GM23338 (cell line): ENCODE measurements at regions not wholly inside any gene's neighbourhood (a gene's known extent, or its start where the extent isn't known, plus 50 kb on each side); places are given as distances from the start of the nearest gene placed in this dataset.

Source experiments
- ATAC-seq: fragments of 200-7000 bp; cut with Tn5 transposase; 3 replicates; pipeline ENCODE4 v1.9.1; 2020
- DNase-seq: peaks from one replicate; pipeline ENCODE4 v3.0.0-alpha.2; 2015; ENCODE audit warnings: low spot score
- H2AFZ ChIP-seq: fragments of 200-600 bp; sonication (generic); 2 replicates; pipeline ENCODE4 v1.8.0; 2016; ENCODE audit warnings: antibody characterized with exemption, mild to moderate bottlenecking, moderate library complexity
- H3F3A ChIP-seq: fragments of 200-600 bp; sonication (generic); replicated peaks from 2 replicates; pipeline ENCODE4 v1.8.0; 2017; ENCODE audit warnings: antibody characterized with exemption, mixed run types, low read depth
- H3K27ac ChIP-seq: fragments of 200-600 bp; sonication (generic); 2 replicates; pipeline ENCODE4 v1.6.1; 2016; ENCODE audit warnings: low read depth
- H3K27me3 ChIP-seq: fragments of 200-600 bp; sonication (generic); 2 replicates; pipeline ENCODE4 v1.8.0; 2016; ENCODE audit warnings: mild to moderate bottlenecking, mixed run types, moderate library complexity; ENCODE audit not compliant: insufficient read depth
- H3K36me3 ChIP-seq: fragments of 200-600 bp; sonication (generic); 2 replicates; pipeline ENCODE4 v1.8.0; 2016; ENCODE audit warnings: mild to moderate bottlenecking; ENCODE audit not compliant: insufficient read depth
- H3K4me1 ChIP-seq: fragments of 200-600 bp; sonication (generic); 2 replicates; pipeline ENCODE4 v1.8.0; 2016; ENCODE audit warnings: mild to moderate bottlenecking, moderate library complexity; ENCODE audit not compliant: insufficient read depth
- H3K4me2 ChIP-seq: fragments of 200-600 bp; sonication (generic); 2 replicates; pipeline ENCODE4 v1.7.1; 2017; ENCODE audit warnings: mixed run types
- H3K4me3 ChIP-seq: fragments of 200-600 bp; sonication (generic); 2 replicates; pipeline ENCODE4 v1.6.1; 2016; ENCODE audit warnings: mixed run types
- H3K79me2 ChIP-seq: fragments of 200-600 bp; sonication (generic); replicated peaks from 2 replicates; pipeline ENCODE4 v1.8.0; 2017; ENCODE audit warnings: mild to moderate bottlenecking; ENCODE audit not compliant: insufficient read depth
- H3K9me2 ChIP-seq: fragments of 200-600 bp; sonication (generic); 2 replicates; pipeline ENCODE4 v1.8.0; 2017; ENCODE audit not compliant: insufficient read depth
- H4K20me1 ChIP-seq: fragments of 200-600 bp; sonication (generic); replicated peaks from 2 replicates; pipeline ENCODE4 v1.8.0; 2017; ENCODE audit warnings: mild to moderate bottlenecking; ENCODE audit not compliant: insufficient read depth
- H3K27ac Mint-ChIP-seq: 2 replicates; pipeline ENCODE4 v1.8.0; 2020; ENCODE audit warnings: inconsistent platforms, mild to moderate bottlenecking, moderate library complexity, mixed read lengths
- H3K27me3 Mint-ChIP-seq: 3 replicates; pipeline ENCODE4 v1.8.0; 2022; ENCODE audit warnings: low read depth, mild to moderate bottlenecking, moderate library complexity, mixed read lengths, inconsistent platforms; ENCODE audit not compliant: insufficient read depth, poor library complexity
- H3K36me3 Mint-ChIP-seq: 3 replicates; pipeline ENCODE4 v1.8.0; 2021; ENCODE audit warnings: low read depth, mild to moderate bottlenecking, inconsistent platforms, moderate library complexity, mixed read lengths
- H3K4me1 Mint-ChIP-seq: 3 replicates; pipeline ENCODE4 v1.8.0; 2020; ENCODE audit warnings: mild to moderate bottlenecking, inconsistent platforms, mixed read lengths
- H3K4me3 Mint-ChIP-seq: 3 replicates; pipeline ENCODE4 v1.8.0; 2021; ENCODE audit warnings: moderate library complexity, mild to moderate bottlenecking, inconsistent platforms, mixed read lengths
- H3K9me3 Mint-ChIP-seq: 3 replicates; pipeline ENCODE4 v1.8.0; 2020; ENCODE audit warnings: moderate library complexity, mild to moderate bottlenecking, inconsistent platforms, mixed read lengths
- CREB1 ChIP-seq: fragments of 250-450 bp; sonication (Bioruptor Pico); IDR thresholded peaks from 2 replicates; pipeline ENCODE4 v1.5.0; 2020; ENCODE audit warnings: low read depth, mild to moderate bottlenecking, moderate library complexity
- EZH2 ChIP-seq: fragments of 200-600 bp; sonication (generic); IDR thresholded peaks from one replicate; pipeline ENCODE4 v1.8.0; 2017; ENCODE audit warnings: antibody characterized with exemption, mild to moderate bottlenecking, low read depth; ENCODE audit not compliant: unreplicated experiment
- EZH2phosphoT487 ChIP-seq: fragments of 200-600 bp; sonication (generic); IDR thresholded peaks from one replicate; pipeline ENCODE4 v1.8.1; 2018; ENCODE audit warnings: antibody characterized with exemption; ENCODE audit not compliant: unreplicated experiment
- JUNB ChIP-seq: IDR thresholded peaks from one replicate; pipeline ENCODE4 v1.6.1; 2016; ENCODE audit warnings: antibody characterized with exemption; ENCODE audit not compliant: unreplicated experiment
- NANOG ChIP-seq: IDR thresholded peaks from 2 replicates; pipeline ENCODE4 v1.6.1; 2016; ENCODE audit warnings: antibody characterized with exemption, borderline replicate concordance
- POLR2AphosphoS5 ChIP-seq: IDR thresholded peaks from 2 replicates; pipeline ENCODE4 v1.6.1; 2016; ENCODE audit warnings: antibody characterized with exemption, low read depth
- STAT1 ChIP-seq: IDR thresholded peaks from one replicate; pipeline ENCODE4 v1.6.1; 2016; ENCODE audit warnings: antibody characterized with exemption; ENCODE audit not compliant: unreplicated experiment
- ZNF114 ChIP-seq: fragments of 250-450 bp; sonication (Bioruptor Pico); IDR thresholded peaks from 2 replicates; pipeline ENCODE4 v1.5.0; 2020; ENCODE audit warnings: mild to moderate bottlenecking, moderate library complexity
- ZNF331 ChIP-seq: fragments of 250-450 bp; sonication (Bioruptor Pico); IDR thresholded peaks from 2 replicates; pipeline ENCODE4 v1.5.0; 2020; ENCODE audit warnings: low read depth, mild to moderate bottlenecking, moderate library complexity
- TF ChIP-seq, protein P1 (sequence below): IDR thresholded peaks from one replicate; pipeline ENCODE4 v1.6.1; 2018; ENCODE audit warnings: antibody characterized with exemption; ENCODE audit not compliant: unreplicated experiment
- TF ChIP-seq, protein P2 (sequence below): fragments of 250-450 bp; sonication (Bioruptor Pico); IDR thresholded peaks from 2 replicates; pipeline ENCODE4 v1.5.0; 2020; ENCODE audit warnings: mild to moderate bottlenecking, moderate library complexity
- TF ChIP-seq, protein P3 (sequence below), 2 experiments: fragments of 200-600 bp in 1 of 2; sonication (generic) in 1 of 2; conservative IDR thresholded peaks; 2 replicates each; pipeline versions ENCODE4 v1.5.1 to v1.6.1; 2016 to 2017; ENCODE audit warnings: antibody characterized with exemption in 2 of 2, low read depth in 2 of 2, mild to moderate bottlenecking in 2 of 2, moderate library complexity in 1 of 2
- TF ChIP-seq, protein P4 (sequence below): IDR thresholded peaks from 2 replicates; pipeline ENCODE4 v1.6.1; 2016; ENCODE audit warnings: antibody characterized with exemption

DNA sequence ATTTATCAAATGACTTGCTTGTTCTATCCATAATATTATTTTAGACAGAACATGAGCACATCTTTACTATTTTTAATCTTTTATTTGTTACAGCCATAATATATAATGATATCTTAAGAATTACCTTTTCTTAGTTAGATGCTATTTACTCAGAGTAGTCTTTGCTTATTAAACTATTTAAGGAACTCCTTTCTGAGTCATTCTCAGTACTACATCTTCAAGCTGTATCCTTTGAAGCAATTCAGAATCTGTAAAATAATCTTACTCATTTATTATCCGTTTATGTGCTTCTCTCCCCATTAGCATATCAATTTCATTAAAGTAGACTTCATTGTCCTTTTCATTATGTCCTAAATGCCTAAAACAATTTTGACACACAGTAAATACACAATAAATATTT lies 240.4 kb upstream of the FAR2 start:
- H3K4me3 Mint-ChIP-seq: no peak overlapping the region
- no peaks in the 10 kb centered on the region for H3K36me3 ChIP-seq
- no peaks in the 10 kb centered on the region for H4K20me1 ChIP-seq

More for the DNA sequence above, 240.4 kb upstream of the FAR2 start:
- Mint-ChIP-seq H3K36me3 (peaks cover 14% of the 10 kb centered on the region; the same call in 2 of the 3 replicates), H3K9me3 (peaks cover 38% of the 10 kb centered on the region), H3K27me3 (no peaks in the 10 kb centered on the region), H3K4me1 (no peaks in the 10 kb centered on the region), H3K27ac (no peak overlapping the region)
- H3K9me2 ChIP-seq: peaks cover 15% of the 10 kb centered on the region
- H3K4me3 ChIP-seq: no peak overlapping the region
- H2AFZ ChIP-seq: no peak overlapping the region
- TF ChIP-seq EZH2 (no peak), NANOG (no peak), EZH2phosphoT487 (no peak), ZNF331 (CRISPR knock-in tag) (no peak), POLR2AphosphoS5 (no peak), ZNF114 (CRISPR knock-in tag) (no peak), STAT1 (no peak), CREB1 (CRISPR knock-in tag) (no peak), JUNB (no peak)
- TF ChIP-seq, protein P1, sequence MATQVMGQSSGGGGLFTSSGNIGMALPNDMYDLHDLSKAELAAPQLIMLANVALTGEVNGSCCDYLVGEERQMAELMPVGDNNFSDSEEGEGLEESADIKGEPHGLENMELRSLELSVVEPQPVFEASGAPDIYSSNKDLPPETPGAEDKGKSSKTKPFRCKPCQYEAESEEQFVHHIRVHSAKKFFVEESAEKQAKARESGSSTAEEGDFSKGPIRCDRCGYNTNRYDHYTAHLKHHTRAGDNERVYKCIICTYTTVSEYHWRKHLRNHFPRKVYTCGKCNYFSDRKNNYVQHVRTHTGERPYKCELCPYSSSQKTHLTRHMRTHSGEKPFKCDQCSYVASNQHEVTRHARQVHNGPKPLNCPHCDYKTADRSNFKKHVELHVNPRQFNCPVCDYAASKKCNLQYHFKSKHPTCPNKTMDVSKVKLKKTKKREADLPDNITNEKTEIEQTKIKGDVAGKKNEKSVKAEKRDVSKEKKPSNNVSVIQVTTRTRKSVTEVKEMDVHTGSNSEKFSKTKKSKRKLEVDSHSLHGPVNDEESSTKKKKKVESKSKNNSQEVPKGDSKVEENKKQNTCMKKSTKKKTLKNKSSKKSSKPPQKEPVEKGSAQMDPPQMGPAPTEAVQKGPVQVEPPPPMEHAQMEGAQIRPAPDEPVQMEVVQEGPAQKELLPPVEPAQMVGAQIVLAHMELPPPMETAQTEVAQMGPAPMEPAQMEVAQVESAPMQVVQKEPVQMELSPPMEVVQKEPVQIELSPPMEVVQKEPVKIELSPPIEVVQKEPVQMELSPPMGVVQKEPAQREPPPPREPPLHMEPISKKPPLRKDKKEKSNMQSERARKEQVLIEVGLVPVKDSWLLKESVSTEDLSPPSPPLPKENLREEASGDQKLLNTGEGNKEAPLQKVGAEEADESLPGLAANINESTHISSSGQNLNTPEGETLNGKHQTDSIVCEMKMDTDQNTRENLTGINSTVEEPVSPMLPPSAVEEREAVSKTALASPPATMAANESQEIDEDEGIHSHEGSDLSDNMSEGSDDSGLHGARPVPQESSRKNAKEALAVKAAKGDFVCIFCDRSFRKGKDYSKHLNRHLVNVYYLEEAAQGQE: no peak
- TF ChIP-seq, protein P2, sequence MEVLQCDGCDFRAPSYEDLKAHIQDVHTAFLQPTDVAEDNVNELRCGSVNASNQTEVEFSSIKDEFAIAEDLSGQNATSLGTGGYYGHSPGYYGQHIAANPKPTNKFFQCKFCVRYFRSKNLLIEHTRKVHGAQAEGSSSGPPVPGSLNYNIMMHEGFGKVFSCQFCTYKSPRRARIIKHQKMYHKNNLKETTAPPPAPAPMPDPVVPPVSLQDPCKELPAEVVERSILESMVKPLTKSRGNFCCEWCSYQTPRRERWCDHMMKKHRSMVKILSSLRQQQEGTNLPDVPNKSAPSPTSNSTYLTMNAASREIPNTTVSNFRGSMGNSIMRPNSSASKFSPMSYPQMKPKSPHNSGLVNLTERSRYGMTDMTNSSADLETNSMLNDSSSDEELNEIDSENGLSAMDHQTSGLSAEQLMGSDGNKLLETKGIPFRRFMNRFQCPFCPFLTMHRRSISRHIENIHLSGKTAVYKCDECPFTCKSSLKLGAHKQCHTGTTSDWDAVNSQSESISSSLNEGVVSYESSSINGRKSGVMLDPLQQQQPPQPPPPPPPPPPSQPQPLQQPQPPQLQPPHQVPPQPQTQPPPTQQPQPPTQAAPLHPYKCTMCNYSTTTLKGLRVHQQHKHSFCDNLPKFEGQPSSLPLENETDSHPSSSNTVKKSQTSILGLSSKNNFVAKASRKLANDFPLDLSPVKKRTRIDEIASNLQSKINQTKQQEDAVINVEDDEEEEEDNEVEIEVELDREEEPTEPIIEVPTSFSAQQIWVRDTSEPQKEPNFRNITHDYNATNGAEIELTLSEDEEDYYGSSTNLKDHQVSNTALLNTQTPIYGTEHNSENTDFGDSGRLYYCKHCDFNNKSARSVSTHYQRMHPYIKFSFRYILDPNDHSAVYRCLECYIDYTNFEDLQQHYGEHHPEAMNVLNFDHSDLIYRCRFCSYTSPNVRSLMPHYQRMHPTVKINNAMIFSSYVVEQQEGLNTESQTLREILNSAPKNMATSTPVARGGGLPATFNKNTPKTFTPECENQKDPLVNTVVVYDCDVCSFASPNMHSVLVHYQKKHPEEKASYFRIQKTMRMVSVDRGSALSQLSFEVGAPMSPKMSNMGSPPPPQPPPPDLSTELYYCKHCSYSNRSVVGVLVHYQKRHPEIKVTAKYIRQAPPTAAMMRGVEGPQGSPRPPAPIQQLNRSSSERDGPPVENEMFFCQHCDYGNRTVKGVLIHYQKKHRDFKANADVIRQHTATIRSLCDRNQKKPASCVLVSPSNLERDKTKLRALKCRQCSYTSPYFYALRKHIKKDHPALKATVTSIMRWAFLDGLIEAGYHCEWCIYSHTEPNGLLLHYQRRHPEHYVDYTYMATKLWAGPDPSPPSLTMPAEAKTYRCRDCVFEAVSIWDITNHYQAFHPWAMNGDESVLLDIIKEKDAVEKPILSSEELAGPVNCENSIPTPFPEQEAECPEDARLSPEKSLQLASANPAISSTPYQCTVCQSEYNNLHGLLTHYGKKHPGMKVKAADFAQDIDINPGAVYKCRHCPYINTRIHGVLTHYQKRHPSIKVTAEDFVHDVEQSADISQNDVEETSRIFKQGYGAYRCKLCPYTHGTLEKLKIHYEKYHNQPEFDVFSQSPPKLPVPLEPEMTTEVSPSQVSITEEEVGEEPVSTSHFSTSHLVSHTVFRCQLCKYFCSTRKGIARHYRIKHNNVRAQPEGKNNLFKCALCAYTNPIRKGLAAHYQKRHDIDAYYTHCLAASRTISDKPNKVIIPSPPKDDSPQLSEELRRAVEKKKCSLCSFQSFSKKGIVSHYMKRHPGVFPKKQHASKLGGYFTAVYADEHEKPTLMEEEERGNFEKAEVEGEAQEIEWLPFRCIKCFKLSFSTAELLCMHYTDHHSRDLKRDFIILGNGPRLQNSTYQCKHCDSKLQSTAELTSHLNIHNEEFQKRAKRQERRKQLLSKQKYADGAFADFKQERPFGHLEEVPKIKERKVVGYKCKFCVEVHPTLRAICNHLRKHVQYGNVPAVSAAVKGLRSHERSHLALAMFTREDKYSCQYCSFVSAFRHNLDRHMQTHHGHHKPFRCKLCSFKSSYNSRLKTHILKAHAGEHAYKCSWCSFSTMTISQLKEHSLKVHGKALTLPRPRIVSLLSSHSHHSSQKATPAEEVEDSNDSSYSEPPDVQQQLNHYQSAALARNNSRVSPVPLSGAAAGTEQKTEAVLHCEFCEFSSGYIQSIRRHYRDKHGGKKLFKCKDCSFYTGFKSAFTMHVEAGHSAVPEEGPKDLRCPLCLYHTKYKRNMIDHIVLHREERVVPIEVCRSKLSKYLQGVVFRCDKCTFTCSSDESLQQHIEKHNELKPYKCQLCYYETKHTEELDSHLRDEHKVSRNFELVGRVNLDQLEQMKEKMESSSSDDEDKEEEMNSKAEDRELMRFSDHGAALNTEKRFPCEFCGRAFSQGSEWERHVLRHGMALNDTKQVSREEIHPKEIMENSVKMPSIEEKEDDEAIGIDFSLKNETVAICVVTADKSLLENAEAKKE (CRISPR knock-in tag): no peak
- TF ChIP-seq, protein P3, sequence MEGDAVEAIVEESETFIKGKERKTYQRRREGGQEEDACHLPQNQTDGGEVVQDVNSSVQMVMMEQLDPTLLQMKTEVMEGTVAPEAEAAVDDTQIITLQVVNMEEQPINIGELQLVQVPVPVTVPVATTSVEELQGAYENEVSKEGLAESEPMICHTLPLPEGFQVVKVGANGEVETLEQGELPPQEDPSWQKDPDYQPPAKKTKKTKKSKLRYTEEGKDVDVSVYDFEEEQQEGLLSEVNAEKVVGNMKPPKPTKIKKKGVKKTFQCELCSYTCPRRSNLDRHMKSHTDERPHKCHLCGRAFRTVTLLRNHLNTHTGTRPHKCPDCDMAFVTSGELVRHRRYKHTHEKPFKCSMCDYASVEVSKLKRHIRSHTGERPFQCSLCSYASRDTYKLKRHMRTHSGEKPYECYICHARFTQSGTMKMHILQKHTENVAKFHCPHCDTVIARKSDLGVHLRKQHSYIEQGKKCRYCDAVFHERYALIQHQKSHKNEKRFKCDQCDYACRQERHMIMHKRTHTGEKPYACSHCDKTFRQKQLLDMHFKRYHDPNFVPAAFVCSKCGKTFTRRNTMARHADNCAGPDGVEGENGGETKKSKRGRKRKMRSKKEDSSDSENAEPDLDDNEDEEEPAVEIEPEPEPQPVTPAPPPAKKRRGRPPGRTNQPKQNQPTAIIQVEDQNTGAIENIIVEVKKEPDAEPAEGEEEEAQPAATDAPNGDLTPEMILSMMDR (conservative IDR thresholded peaks at IDR 0.05; ENCODE audit: low read depth in 2 of 2): no peak
- TF ChIP-seq, protein P4, sequence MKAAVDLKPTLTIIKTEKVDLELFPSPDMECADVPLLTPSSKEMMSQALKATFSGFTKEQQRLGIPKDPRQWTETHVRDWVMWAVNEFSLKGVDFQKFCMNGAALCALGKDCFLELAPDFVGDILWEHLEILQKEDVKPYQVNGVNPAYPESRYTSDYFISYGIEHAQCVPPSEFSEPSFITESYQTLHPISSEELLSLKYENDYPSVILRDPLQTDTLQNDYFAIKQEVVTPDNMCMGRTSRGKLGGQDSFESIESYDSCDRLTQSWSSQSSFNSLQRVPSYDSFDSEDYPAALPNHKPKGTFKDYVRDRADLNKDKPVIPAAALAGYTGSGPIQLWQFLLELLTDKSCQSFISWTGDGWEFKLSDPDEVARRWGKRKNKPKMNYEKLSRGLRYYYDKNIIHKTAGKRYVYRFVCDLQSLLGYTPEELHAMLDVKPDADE: no peak
- H3K27ac ChIP-seq: no peak overlapping the region
- DNase-seq (no peak), ATAC-seq (no peak)
- no peaks in the 10 kb centered on the region for H3F3A ChIP-seq
- no peaks in the 10 kb centered on the region for H3K4me1 ChIP-seq
- H3K79me2 ChIP-seq: no peaks in the 10 kb centered on the region
- no peak overlapping the region for H3K4me2 ChIP-seq
- H3K27me3 ChIP-seq: no peaks in the 10 kb centered on the region
